ENCODE measurements at regions not wholly inside any gene's neighbourhood (a gene's known extent, or its start where the extent isn't known, plus 50 kb on each side); places are given as distances from the start of the nearest gene placed in this dataset.

DNA sequence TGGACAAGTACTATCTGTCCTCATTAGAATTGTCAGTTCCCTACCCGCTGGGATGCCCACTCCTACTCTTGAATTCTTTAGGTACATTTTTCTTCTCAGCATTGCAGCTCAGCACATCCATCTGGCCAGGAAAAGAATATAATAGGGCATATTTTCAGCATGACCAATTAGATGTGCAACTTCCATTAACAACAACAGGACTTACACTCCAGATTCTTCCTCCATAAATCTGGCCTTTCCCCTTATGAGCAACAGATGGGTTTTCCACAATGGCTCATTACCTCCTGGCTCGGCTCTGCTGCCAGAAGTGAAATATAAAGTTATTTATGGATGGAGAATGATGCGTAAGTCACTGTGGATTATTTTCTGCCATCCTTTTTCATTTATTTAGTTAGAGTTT, 443.8 kb upstream of the TGFBR2 start:
- DNase-seq (ENCODE audit: low read depth in 2 of 3, low spot score in 2 of 3) = no peak

DNA sequence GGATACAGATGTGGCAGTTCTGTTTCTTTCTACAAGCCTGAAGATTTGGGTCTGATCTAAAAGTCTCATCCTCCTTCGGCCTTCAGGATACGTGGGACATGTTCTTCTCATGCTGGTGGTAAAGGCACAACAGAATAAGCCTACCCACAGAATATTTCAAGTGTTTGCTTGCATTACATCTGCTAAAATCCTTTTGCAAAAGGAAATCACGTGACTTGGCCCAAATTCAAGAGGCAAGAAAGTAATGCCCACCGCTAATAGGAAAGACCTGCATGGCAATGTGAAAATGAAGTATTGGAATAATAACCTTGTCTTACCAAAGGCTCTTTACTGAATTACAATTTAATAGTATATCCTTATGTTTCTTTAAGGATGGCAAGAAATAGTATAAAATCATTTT, 439.9 kb upstream of the TGFBR2 start:
- DNase-seq (ENCODE audit: low read depth in 2 of 3, low spot score in 2 of 3) = no peak

DNA sequence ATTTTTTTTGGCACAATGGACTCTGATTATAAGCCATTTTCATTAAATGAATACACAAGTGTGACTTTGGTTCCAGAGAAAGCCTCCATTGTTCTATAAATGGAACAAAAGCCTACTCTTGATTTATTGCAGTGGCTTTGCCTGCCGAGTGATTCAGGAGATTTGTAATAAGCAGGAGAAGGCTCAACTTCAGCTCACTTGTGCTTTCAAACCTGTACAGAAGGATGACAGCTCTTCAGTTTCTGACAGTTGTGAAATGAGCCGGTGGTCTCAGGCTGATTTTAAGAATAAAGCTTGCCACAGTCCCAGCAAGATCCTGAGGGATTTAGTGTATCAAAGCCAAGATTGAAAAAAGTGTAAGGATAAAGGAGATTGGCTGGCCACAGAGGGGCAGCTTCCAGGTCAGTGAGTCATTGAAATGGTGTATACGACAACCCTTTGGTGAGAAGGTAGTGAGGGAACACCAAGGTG, 438.8 kb upstream of the TGFBR2 start:
- DNase-seq (ENCODE audit: low read depth in 2 of 3, low spot score in 2 of 3) = no peak

DNA sequence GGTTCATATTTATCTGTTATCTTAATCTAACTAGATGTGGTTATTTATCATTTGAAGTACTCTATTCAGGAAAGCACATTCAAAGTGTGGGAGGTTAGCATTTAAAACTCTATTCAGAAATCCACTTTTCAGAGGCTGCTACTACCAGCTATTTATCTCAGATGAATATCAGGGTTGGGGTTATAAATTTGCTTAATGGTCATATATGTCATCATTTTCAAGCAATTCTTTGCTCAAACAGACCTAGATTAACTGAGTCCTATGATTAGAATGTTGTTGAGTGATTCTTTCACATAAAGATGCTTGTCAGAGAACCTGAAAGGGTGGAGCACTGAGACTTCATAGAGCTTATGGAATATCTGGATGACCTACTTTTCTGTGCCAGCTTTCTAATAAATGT, 436.9 kb upstream of the TGFBR2 start:
- DNase-seq (ENCODE audit: low read depth in 2 of 3, low spot score in 2 of 3) = no peak

DNA sequence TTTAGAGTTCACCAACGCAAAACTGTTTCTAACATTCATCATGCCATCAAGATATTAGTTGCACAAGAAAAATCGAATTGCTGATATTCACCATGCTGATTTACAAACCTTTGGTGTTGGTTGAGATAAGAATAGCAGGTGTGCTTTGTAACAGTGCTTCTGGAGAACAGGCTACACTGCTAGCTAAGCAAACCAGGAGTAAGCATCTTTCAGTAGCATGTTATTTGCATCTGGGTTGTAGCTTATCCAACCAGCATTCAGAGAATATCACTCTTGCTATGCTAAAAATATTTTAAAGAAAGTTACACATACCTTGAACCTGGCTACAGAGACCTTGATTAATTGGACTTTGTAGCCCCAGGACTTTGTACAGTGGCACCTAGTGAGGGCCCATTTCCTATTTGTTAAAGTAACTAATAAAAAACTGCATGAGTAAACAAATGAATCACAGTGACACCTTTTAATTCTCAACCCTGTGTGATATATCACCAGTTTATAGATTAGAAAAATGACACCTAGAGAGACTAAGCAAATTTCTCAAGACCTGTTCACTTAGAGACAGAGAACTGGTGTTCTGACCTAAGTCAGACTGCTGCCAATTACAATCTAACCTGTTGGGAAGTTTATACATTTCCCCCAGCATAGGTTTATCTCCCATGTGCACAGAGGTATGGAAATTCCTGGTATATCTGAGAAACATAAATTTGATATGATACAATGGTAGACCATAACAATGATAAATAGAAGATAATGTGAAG, 435.5 kb upstream of the TGFBR2 start:
- DNase-seq (ENCODE audit: low read depth in 2 of 3, low spot score in 2 of 3) = no peak

DNA sequence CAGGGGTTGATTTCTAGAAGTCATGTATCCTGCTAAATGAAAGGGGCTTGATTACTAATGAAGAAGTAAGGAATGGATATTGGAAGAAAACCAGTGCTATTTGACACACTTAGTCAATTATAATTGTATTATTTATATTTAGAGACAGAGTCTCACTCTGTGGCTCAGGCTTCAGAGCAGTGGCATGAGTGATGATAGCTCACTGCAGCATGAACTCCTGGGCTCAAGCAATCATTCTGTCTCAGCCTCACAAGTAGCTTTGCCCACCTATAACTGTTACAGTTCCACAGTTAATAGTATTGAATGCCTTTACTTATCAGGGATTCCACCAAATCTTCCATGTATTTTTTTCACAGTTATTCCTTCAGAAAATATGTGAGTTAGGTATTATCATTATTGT, 432.0 kb upstream of the TGFBR2 start:
- DNase-seq (ENCODE audit: low read depth in 2 of 3, low spot score in 2 of 3) = no peak

DNA sequence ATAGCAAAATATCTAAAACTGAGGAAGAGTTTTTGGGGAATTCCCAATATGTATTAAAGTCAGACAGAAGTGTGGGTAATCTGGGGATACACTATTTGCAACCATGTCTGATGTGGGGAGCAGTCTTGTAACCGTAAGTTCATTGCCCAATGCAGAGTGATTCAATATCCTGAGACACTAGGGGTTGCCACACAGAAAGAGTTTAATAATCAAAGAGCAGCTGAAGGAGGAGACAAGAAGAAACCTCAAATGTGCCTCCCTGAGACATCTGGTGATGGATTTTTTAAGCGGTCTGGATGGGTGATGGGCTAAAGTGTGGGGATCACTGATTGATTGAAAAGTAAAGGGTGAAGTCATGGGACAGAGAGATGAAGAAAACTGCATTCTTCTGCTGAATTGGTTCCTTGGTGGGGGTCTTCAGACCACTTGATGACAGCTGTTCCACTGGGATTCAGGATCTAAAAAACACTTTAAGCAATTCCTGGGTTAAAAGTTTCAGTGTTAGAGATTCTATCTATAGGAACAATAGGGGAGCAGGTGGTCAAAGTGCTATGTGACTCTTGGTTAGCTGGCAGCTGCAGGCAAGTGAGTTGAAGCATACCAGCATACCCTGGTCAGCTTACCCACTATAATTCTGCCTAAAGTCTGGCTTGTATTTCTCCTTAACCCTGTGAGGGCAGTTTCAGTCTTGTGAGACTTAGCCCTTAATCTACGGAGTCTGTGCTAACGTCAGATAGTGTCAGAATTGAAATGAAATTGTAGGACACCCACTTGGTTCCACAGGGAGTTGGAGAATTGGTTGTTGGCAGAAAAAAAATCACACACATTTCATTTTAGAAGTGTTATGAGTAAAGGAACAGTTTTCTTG, 425.9 kb upstream of the TGFBR2 start:
- no peak for DNase-seq (ENCODE audit: low read depth in 2 of 3, low spot score in 2 of 3)

DNA sequence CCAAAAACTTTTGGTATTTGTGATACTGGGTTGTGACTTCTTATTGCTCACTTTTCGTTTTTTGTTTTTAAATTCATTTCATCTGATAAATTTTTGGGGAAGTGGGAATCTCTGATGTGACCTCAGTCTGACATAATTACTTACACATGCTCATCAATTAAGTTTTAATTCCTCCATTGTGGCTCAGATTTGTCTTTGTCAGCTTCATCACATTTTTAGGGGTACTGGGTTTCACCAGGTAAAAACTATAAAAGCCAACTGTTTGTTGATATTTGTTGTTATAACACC, 425.3 kb upstream of the TGFBR2 start:
- DNase-seq (ENCODE audit: low read depth in 2 of 3, low spot score in 2 of 3) = no peak

DNA sequence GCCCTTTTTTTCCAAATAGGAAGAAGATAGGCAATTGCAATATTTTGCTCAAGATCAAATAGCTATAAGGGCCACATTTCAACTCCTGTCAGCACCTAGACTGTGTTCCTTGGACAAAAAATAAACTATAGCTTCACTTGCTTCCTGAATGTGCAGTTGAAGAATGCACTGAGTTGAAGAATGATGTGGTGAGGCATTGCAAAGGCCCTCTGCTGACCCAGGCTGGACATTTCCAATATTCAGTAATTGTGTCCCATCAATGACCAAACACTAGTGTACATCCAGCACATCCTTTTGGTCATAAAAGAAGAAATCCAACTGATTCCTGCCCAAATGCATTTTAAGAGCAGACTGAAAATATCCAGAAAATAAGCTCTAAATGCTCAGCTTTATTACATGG, 424.8 kb upstream of the TGFBR2 start:
- DNase-seq (ENCODE audit: low read depth in 2 of 3, low spot score in 2 of 3) = no peak

DNA sequence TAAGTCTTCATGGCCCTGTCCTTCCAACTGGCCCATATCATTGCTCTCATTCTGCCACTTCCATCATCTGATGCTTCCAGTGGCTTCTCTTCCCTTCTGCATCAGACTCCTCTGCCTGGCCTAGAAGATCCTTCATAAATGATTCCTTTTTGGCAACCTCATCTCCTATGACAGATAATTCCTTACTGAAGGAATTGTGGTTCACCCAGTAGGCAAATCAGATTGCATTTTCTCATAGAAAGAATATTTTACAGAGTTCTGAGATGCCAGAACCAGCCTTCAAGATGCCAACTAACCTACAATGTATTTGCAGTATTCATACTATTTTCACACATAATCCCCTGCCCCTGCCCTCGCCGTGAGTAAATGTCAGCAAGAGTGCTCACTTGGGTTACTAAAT, 423.0 kb upstream of the TGFBR2 start:
- no peak for DNase-seq (ENCODE audit: low read depth in 2 of 3, low spot score in 2 of 3)

DNA sequence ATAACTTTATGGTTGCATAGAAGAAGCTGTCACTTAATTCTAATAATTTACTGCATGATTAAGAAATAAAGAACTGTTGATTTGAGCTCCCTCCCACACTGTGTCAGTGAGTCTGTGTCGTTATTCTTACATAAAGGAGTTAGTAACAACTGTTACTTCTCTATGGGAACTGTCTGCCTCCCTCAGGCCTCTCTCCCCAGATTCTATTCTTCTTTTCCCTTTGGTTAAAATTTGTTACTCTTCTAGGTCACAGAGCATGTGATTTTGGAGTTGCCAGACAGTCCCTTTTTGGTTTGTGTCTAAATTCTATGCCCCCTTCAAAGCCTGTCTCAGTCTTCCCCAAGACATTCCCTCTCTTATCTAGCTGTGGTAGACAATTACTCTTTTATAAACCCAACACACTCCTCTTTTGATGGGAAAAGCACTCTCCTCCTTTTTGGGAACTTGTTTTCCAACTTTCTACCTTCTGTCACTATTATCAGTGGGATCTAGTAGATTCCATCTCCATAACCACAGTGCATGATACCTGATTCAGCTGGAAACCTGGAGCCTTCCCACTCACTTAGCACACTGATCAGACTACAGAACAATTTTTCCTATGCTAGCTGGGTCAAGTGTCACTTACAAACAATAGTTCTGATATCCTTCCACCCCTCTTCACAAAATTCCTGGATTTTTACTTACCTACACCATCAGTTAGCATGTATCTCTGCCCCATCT, 422.1 kb upstream of the TGFBR2 start:
- DNase-seq (ENCODE audit: low read depth in 2 of 3, low spot score in 2 of 3) = no peak

DNA sequence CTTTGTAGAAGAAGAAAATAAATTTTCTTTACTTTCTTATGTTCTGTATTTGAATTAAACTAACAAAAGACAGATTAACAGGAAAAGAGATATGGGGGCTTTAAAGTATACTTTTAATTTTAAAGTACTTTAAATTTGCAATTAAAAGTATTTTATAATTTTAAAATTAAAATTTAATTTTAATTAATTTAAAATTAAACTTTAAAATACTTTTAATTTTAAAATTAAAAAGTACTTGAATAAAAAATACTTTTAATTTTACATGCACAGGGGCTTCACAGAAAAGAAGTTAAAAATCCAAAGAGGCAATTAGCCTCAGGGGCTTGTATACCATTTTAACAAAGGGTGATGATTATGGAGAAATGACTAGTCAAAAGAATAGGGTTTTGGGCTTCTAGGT, 420.5 kb upstream of the TGFBR2 start:
- DNase-seq (ENCODE audit: low read depth in 2 of 3, low spot score in 2 of 3) = no peak

DNA sequence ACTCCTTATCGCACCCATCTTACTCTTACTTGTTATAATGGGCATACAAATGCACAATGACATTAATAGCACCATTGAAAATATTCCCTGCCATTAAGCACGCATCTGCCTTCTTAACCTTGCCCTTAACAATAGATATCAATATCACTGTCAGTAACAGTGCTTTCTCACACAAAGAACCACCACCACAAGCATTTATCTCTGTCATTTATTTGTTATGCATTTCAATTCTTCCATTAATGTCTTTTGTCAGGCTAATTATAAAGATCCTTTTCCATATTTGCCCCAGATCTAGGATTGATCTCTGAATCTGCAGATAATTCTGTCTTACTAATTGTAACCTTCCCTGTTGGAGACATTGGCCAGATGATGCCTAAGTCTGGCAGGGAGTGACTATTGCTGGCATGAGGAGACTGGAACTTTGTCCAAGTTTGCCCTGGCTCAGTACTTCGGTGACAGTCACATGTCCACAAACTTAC, 419.6 kb upstream of the TGFBR2 start:
- DNase-seq (ENCODE audit: low read depth in 2 of 3, low spot score in 2 of 3) = no peak

DNA sequence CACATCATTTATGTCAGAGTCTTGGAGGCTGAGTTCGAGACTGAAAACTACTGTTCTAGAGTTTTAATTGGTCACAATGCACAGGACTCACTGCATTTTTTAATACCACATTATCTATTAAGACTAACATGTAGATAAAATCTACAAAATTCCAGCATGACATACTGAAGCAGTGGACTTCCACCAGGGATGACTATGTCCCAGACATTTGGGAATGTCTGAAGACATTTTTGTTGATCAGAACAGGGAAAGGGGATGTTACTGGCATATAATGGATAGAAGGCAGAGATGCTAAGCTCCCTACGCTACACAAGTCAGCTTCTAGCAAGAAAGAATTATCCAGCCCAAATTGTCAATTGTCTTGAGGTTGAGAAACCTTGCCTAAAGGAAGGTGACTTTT, 419.0 kb upstream of the TGFBR2 start:
- no peak for DNase-seq (ENCODE audit: low read depth in 2 of 3, low spot score in 2 of 3)

DNA sequence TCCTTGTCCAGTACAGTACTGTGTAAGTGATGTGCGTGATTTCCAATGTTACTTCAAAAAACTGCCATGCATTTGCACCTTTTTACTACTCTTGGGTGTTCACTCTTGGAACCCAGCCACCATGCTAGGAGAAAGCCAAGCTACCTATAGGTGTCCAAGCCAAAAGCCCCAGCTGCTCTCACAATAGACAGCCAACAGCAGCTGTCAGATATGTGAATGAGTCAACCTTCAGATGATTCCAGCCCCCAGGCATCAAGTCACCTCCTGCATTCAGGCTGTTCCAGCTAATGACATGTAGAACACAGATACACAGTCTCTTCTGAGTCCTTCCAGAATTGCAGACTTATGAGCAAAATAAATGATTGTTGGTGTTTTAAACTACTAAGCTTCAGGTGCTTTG, 417.7 kb upstream of the TGFBR2 start:
- no peak for DNase-seq (ENCODE audit: low read depth in 2 of 3, low spot score in 2 of 3)

DNA sequence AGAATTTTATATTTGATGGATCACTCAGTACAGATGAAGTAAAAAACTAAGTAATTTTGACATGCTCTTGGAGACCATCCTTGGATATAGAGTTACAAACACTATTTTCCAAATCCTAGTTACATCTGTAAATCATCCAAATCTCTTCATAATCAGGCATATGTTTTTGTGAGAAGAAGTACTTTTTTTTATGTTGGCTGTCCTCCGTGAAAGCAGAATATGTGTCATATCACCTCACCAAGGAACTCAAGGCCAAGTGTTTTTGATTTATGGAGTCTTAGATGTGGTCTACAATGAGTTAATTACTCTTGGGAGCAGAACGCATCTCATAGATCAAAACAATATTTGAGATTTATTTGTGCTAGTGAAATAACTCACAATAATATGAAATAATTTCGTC, 416.5 kb upstream of the TGFBR2 start:
- DNase-seq (ENCODE audit: low read depth in 2 of 3, low spot score in 2 of 3) = no peak

DNA sequence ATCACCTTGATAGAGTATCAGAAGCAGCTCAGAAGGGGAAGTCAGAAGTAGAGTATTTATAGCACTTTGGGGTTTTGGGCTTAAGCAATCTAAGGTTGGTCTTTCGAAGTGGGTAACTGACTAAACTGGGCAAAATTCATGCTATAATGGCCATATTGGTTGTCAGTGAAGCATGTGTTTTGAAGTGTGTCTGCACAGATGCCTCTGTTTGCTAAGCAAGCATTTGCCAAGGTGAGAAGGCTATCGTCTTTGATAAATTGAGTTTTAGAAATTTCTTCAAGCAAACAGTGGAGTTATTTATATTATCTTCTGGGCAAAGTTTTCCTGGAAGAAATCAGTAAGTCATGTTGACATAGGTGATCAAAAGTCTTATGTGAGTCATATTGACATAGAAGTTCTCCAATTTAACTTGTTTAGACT, 412.8 kb upstream of the TGFBR2 start:
- peak in 1 of 3 donors; percentile 29 for DNase-seq (ENCODE audit: low read depth in 2 of 3, low spot score in 2 of 3)

DNA sequence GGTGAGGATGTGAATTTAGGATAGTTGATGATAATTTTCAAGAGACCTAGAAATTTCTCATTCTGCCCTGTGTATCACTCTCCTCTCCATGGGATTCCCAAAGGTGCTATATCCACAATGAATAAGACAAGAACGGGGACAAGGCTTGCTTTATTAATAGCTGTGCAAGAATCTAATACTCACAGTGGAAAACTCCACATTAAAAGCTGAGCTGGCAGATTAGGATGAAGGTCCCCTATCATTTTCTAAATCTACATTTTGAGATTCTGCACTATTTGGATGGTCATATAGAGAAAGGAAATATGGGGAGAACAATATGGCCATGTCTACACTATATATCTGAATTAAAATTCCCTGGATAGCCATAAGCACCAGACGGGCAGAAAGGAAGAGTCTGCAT, 411.0 kb upstream of the TGFBR2 start:
- DNase-seq (ENCODE audit: low read depth in 2 of 3, low spot score in 2 of 3) = no peak

DNA sequence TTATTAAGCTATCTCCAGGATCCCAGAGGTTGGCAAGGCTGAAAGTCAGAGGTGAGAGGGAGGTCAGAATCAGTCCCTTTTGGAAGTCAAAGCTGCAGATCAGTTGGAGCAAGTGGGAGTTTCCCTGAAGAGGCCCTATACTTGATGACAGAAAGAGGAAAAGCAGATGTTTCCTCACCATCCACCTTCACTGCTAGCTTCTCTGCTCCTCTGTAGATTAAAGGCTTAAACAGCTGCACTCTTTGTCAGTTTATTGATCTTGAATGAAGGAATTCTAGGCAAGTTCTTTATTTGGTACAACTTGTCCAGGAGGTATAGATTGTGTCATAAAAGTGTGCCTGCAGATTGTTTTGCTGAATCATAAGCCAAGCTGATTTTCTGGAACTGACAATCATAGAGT, 408.2 kb upstream of the TGFBR2 start:
- DNase-seq (ENCODE audit: low read depth in 2 of 3, low spot score in 2 of 3) = peak in 2 of 3 donors; percentile 26 to 35

DNA sequence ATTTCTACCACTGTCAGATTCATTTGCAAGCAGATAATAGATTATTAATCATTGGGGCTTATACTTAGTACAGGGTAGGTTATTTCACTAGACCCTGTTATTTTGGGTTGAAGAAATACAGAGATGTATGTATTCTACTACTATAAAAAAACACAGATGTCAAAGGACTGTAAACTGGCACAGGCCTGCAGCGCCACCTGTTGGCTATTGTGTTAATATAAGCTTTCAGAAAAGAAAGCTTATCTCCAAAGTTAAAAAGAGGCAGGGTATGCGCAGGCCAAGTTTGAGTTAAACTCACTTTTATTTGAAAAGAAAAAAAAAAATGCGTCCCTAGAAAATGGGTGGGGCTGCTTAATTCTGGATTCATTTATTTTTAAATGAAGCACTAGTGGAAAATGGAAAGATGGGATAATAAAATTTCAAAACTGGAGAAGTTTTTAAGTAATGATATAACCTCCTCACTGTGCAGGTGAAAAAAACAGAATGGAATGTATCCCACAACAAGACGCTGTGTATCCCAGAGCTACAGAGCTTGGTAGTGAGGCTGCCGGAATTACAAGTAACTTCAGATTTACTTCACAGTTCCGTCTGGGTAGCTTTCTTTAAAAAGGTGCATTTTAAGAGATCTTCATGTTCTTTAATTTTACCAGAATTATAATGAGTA, 407.2 kb upstream of the TGFBR2 start:
- DNase-seq (ENCODE audit: low read depth in 2 of 3, low spot score in 2 of 3) = peak; percentile 42 to 83 (median 51)

DNA sequence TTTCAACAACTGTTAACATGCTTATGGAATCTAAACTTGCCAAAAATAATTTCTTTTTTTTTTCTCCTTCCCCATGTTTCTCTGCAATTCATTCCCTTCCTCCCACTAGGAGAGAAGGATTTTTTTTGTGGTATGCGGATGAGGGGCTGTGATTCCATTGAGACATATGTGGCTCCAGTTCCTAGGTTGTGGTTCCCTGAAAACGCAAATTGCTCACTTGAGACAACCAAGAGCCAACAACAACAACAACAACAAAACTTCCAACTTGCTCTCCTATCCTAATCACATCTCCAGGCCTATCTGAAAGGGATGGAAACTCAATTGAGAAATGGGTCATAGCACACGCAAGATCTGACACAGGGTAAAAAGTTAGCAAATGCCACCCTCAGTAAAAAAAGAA, 406.5 kb upstream of the TGFBR2 start:
- DNase-seq (ENCODE audit: low read depth in 2 of 3, low spot score in 2 of 3) = no peak

Measured in hematopoietic multipotent progenitor cell (in vitro differentiated cells).